Stimulated activated CD8-positive, alpha-beta memory T cell treated with anti-CD3 and anti-CD28 coated beads, Interleukin-2, amount 100 ng/mL, for 48 hours (primary cell): ENCODE measurements at regions not wholly inside any gene's neighbourhood (a gene's known extent, or its start where the extent isn't known, plus 50 kb on each side); places are given as distances from the start of the nearest gene placed in this dataset.
"Not testable (repeated sequence)": the region's sequence is repeated elsewhere in the genome, so short reads cannot be mapped to it uniquely, and the experiment has no call there.

Source experiments
- DNase-seq, 2 donors: peaks; one replicate each; pipeline ENCODE4 v3.0.0-alpha.2; 2020; ENCODE audit warnings: low read depth in 2 of 2

DNA sequence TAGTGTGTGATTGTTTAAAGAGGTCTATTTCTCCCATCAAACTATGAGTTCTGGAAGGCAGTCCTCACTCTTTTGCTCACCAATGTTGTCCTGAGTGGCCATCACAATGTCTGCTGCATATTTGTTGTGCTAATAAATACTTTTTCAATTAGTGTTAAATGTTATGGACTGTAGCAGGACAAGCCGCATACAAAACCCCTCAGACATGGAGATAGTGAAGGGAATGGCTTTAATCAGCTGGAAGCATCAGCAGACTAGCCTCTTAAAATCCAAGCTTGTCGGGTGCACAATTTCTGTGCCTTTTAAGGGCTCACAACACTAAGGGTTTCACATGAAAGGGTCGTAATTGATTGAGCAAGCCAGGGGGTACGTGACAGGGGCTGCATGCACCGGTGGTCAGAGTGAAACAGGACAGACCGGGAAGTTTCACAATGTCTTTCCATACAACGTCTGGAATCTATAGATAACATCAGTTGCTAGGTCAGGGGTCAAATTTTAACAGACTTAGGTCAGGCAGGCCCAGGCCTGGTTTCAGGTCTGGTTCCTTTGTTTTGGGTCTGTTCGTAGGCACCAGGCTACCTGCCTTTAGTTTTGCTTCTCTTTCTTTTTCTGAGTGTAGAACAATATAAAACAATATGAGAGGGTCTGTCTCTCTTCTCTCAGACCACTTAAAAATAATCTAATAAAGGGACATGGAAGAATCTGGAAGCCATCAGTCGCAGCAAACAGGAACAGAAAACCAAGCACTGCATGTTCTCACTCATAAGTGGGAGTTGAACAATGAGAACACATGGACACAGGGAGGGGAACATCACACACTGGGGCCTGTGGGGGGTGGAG, 327.6 kb upstream of the HTR1E start:
- no peak for DNase-seq

DNA sequence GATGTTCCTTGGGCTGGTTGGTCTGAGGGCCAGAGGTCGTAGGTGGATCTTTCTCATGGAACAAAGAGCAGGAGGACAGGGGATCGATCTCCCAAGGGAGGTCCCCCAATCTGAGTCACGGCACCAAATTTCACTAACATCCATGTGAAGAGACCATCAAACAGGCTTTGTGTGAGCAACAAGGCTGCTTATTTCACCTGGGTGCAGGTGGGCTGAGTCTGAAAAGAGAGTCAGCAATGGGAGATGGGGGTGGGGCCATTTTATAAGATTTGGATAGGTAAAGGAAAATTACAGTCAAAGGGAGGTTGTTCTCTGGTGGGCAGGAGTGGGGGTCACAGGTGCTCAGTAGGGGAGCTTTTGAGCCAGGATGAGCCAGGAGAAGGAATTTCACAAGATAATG, 334.0 kb upstream of the HTR1E start:
- DNase-seq, result not testable (repeated sequence)

DNA sequence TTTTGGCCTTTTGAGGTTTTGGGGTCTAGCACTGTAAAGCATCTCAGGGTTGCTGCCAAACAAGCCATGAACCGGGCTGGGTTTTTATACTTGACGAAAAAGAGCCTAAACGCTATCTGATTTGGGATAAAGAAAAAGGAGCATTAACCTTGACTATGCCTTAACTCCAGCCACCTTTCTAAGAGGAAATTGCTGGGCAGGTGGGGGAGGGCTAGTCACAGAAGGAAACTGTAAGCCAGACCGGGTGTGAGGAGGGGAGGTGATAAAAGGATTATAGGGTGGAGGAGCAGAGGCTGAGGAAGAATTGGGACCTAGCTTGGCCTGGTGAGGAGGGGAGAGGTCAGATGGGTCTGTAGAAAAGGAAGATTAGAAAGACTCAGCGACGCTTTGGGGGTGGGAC, 335.2 kb upstream of the HTR1E start:
- DNase-seq, result not testable (repeated sequence)

DNA sequence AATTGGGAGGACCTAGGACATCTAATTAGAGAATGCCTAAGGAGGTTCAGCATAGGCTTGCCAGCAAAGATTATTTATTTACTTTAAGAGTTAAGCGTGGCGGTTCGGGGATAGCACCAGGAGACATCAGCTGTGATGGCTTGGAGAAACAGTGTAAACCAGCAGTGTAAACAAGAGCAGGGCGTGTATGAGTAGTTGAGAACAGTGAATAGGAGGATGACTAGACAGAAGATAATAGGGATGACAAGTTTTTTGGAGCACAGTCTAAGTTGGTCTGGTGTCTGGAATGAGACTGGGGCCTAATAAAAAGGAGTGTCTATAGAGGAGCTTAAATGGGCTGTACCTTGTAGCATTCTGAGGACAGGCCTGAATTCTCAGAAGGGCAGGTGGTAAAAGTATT, 338.4 kb upstream of the HTR1E start:
- DNase-seq, result not testable (repeated sequence)

DNA sequence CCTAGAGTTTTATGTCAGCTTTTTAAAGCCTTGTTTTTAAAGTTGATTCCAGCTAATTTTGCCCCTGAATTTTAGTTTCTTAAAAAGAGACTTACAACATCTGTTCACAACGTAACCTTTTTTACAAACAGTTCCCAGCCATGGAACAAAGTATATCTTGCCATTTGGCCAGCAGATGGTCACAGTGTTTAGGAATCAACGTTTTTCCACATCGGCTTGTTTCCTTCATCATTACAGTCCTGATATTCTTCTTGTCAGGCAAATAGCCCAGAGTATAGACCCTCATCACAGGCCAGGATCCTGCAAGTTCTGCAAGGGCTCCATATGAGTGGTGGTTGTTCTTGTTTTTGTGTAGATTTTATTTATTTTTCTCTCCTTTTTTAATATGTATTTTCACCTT, 341.7 kb upstream of the HTR1E start:
- DNase-seq, result no peak

DNA sequence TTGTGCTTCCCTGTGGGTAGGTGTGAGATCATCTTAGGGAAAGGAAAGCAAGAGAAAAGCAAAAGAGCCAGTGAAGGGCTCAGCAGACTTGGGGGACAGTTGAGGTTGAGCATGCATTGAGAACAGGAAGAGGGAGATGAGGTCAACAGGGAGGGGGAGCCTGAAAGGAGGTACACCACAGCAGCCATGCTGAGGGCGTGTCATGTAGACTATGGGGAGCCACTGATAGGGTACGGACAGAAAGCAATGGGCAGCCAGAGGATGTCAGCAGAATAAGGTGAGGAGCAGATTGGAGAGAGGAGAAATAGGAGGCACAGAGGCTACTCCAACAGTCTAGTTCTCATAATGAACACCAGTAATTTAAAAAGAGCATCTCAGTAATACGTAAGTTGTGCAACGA, 351.1 kb upstream of the HTR1E start:
- DNase-seq, result no peak

DNA sequence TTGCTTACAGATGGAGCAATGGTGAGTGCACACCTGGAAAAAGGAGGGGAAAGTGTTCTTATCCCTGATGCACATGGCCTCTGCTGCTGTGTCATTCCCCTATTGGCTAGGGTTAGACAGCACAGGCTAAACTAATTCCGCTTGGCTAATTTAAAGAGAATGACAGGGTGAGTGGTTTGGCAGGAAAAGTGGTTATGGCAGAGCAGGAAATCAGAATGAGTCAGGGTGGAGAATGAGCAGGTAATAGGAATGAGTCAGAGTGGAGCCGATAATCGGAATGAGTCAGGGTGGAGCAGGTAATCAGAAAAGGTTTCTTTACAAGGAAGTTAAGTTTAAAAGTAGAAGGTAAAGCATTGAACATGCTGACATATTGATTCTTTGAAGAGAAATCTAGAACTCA, 355.5 kb upstream of the HTR1E start:
- no peak for DNase-seq

DNA sequence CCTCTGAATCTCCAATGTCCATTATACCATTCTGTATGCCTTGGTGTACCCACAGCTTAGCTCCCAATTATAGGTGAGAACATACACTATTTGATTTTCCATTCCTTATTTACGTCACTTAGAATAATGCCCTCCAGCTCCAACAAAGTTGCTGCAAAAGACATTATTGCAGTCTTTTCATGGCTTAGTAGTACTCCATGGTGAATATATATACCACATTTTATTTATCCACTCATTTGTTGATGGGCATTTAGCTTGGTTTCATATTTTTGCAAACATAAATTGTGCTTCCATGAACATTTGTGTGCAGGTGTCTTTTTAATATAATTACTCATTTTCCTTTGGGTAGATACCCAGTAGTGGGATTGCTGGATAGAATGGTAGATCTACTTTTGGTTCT, 374.1 kb upstream of the HTR1E start:
- DNase-seq, result no peak

DNA sequence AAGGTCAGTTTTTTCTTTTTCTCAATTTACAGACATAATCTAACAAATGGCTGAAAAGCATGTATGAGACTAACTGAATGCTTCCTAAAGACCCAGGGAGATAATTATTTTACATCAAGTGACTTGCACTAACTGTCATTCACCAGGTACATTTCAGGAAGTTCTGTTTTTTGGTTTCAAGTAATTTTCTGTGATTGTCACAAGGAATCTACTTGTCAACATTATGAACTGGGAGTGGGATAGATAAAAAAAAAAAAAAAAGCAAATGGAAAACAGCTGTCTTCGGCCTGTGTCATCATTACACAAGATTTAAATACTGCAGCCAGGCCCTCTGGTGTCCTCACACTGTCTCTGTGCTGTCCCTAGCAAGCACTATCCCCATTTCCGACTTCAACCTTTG, 379.0 kb upstream of the HTR1E start:
- no peak for DNase-seq

DNA sequence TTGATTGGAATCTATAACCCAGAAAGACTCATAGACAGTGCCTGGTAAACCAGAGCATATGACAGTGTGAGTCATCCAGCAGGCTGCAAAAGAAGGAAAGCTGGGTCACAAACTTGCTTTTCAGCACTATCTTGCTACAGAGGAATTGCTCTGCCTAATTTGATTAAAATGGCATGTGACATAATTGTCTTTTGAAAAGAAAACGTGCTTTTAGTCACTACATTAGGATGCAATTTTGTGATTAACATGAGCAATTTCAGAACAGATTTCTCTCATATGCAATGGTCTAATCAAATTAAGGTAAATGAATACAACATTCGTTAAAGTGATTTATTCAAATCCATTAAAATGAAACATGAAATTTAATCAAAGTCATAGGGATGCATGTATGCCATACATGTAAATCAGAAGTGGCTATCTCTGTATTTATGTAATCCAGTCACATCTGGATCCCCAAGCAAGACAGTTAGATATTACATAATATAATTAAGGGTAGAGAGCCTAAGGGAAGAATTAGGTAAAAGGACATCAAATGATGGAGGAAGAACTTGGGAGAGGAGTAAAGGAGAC, 400.0 kb upstream of the HTR1E start:
- no peak for DNase-seq

DNA sequence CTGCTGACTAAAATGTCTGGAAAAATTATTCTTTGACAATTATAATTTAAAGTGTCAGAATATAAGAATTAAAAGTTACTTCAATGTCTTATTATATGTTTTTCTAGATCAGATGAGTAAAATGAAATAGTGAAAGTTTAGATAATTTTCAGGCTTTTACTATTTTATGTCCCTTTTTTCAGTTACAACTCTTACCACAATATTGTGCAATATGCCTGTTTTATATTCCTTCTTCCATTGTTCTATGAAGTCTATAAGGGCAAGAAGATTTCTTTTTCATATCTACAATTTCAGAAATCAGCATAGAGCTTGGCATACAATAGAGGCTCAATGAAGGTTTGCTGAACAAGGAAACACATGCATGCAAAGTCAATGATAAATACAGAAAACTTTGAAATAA, 401.2 kb upstream of the HTR1E start:
- DNase-seq, result no peak

DNA sequence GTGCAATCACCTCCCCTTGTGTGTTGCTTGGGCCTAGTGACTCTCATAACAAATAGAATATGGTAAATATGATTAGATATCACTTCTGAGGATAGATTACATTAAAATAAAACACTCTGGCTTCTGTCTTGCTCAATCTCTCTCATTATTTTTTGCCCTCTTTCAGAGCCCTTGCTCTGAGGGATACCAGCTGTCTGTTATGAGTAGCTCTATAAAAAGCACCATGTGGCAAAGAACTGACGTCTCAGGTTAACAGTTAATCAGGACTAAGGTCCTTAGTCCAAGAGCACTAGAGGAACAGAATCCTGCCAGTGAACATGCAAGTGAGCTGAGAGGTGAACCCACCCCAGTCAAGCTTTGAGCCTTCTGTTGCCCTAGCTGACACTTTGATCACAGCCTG, 402.2 kb upstream of the HTR1E start:
- DNase-seq, result no peak

DNA sequence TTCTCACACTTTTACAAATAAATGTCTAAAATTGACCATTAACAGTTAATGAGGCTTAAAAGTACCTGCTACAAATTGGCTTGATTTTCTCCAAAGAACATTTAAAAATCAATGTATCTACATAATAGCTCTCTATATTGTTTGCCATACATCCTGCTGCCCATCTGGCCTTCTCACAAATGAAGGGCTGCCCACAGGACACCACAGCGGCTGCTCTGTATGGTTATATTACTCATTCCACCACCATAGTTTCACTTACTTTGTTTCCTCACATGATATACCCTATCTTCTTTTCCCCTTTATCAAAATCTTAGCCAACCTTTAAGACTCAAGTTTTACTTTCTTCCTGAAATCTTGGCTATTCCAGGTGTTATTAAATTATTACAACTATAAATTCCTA, 407.7 kb upstream of the HTR1E start:
- no peak for DNase-seq

DNA sequence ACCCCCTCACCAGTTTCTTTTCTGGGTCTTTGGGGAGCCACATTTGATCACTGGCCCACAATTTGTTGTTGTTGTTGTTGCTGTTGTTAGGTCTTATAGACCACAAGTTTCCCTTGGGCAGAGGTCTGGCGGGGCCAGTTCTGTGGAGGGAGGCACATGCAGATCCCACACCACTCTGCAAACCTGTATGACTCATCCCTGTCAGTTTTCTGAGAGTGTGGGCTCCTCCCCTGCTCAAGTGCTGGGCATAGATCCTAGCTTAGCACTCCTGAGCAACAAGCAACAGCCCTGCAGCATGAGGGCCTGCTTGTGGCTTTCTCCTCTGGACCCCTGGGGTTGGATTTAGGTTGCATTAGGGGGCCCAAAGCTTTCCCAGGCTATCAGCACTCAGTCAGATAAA, 411.1 kb upstream of the HTR1E start:
- DNase-seq, result no peak

DNA sequence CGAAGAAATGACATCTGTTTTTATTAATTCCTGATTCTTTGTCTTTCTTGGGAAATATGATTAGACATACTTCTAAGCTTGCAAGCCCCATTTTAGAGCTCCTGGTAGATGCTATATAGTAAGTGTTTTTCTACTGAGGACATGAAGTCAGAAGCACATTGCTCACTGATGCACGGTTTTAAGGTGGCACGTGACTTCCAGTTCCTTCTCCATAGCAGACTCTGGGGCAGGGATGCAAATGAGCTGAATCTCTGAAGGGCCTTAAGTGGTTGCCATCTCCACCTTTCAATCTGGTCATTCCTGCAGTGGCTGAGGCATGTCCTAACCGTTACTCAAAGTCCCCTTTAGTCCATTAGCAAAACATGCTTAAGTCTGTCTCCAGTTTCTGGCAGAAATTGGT, 421.2 kb upstream of the HTR1E start:
- DNase-seq, result no peak

DNA sequence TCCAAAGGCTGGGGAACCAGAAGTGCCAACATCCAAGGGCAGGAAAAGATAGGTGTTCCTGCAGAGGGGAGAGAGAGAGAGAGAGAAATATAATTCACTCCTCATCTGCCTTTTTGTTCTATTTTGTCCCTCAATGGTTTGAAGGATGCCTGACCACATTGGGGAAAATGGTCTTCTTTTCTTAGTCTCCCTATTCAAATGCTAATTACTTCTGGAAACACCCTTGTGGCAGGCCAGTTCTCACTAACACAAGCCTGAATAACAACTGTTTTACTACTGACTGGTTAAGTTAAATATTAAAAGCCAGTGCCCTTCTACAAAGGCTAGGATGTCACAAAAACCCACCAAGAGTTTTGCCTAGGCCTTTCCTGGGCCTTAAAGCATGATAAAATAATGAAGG, 425.4 kb upstream of the HTR1E start:
- DNase-seq, result no peak

DNA sequence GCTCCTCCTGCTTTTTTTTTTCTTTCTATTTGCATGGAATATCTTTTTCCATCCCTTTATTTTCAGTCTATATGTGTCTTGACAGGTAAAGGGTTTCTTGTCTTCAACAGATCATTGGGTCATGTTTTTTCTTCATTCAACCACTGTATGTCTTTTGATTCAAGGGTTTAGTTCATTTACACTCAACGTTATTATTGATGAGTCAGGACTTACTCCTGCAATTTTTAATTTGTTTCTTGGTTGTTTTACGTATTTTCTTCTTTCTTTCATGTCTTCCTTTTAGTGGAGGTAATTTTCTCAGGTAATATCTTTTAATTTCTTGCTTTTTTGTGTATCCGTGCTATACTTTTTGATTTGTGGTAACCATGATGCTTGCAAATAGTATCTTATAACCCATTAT, 429.1 kb upstream of the HTR1E start:
- DNase-seq, result no peak

DNA sequence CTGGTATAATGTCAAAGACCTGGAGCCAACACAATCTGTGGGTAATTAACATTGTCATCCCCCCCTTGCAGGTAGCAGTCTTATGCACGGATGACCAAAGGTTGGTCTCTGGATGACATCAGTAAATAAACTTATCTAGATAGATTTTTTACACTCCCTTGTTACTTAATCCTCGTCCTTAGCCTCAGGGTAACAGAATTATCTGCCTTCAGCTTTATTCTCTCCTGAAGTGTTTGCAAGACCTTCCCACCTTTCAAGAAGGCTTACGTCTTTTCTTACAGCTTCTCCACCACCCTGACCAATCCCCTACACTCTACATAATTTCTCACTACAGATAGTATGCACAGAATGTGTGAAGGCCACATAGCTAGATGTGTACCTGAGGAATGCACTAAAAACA, 434.8 kb upstream of the HTR1E start:
- DNase-seq, result no peak

DNA sequence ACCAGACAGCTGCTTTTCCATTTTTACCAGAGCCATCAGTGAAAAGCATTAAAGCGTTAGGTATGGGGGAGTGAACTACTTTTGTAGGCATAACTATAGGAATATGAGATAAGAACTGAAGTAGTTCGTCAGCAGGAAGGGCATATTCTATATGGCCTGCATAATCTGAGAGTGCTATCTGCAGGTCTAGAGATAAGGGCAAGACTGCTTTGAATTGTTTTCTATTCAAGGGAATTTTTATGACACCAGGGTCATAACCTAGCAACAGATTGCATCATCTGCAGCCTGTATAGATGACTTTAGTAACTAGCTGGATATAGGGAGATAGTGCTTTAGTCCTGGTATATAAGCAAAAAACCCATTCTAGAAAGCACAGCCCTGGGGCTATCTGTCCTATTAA, 437.3 kb upstream of the HTR1E start:
- no peak for DNase-seq

DNA sequence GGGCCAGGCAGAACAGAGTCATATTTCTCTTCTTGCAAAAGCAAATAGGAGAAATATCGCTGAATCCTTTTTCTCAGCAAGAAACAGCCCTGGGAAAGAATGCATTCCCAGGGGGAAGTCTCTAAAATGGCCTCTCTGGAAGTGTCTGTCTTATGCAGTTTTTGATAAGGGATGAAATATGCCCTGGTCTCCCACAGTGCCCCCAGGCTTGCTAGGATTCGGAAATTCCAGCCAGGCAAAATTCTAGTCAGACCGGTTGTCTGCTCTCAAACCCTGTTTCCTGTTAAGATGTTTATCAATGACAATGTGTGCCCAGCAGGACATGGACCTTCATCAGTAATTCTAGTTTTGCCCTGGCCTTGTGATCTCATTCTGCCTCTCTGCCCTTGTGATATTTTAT, 448.3 kb upstream of the HTR1E start:
- not testable (repeated sequence) for DNase-seq

DNA sequence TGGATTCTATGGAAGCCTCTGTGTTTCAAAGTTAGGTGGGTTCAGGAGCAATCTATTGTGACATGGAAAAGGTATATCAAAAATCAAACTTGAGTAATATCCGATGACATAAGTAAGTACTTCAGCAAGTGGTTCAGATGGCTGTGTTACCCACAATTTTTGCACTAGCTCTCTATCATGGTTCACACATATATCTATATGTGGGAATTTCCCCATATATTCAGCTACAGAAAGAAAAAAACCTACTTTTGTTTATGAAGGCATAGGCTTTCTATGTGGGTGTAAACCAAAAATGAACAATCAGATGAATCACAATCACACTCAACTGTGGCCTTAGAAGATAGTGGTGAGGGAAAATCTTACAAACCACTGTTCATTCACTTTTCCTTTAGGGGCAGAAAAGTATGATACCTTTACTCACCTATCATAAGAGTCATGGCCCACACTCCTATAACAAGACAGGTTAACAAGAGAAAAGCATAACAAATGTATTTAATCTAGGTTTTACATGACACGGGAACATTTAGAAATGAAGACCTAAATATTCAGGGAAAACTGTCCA, 449.6 kb upstream of the HTR1E start:
- no peak for DNase-seq

DNA sequence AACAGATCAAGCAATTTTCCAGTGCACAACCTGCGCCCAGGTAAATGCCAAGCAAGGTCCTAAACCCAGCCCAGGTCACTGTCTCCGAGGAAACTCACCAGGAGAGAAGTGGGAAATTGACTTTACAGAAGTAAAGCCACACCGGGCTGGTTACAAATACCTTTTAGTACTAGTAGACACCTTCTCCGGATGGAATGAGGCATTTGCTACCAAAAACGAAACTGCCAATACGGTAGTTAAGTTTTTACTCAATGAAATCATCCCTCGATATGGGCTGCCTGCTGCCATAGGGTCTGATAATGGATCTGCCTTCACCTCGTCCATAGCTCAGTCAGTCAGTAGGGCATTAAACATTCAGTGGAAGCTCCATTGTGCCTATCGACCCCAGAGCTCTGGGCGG, 459.0 kb upstream of the HTR1E start:
- DNase-seq, result not testable (repeated sequence)

DNA sequence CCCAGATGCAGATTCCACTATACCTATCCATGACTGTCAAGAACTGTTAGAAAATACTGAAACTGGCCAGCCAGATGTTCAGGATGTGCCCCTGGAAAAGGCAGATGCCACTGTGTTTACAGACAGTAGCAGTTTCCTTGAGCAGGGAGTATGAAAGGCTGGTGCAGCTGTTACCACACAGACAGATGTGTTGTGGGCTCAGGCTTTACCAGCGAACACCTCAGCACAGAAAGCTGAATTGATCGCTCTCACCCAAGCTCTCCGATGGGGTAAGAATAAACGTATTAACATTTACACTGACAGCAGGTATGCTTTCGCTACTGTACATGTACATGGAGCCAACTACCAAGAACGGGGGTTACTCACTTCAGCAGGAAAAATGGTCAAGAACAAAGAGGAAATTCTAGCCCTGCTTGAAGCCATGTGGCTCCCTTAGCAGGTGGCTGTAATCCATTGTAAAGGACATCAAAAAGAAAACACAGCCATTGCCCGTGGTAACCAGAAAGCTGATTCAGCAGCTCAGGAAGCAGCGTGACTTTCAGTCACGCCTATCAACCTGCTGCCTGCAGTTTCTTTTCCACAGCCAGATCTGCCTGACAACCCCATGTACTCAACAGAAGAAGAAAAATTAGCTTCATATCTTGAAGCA, 459.7 kb upstream of the HTR1E start:
- DNase-seq, result no peak
